ENCODE measurements at regions not wholly inside any gene's neighbourhood (a gene's known extent, or its start where the extent isn't known, plus 50 kb on each side); places are given as distances from the start of the nearest gene placed in this dataset.

GRCh38 chr2:150027164-150027563 lies 439.6 kb upstream of the MMADHC start:
- Mint-ChIP-seq H3K36me3 (ENCODE audit: low read depth) (no peaks in the 10 kb centered on the region), H3K9me3 (ENCODE audit: insufficient read depth) (no peaks in the 10 kb centered on the region), H3K4me3 (no peak overlapping the region), H3K27me3 (ENCODE audit: low read depth) (no peaks in the 10 kb centered on the region), H3K27ac (no peak overlapping the region), H3K4me1 (ENCODE audit: low read depth) (no peaks in the 10 kb centered on the region)
- DNase-seq = no peak
- POLR2A ChIA-PET = no interaction called here
- CTCF ChIA-PET = no interaction called here
- no peak for ATAC-seq

GRCh38 chr2:150023663-150024062 lies 436.1 kb upstream of the MMADHC start:
- H3K9me3 Mint-ChIP-seq (ENCODE audit: insufficient read depth) = no peaks in the 10 kb centered on the region
- POLR2A ChIA-PET = no interaction called here
- no peak overlapping the region for H3K27ac Mint-ChIP-seq
- H3K4me1 Mint-ChIP-seq (ENCODE audit: low read depth) = no peaks in the 10 kb centered on the region
- CTCF ChIA-PET = no interaction called here
- H3K36me3 Mint-ChIP-seq (ENCODE audit: low read depth) = no peaks in the 10 kb centered on the region
- DNase-seq (no peak), ATAC-seq (no peak)
- H3K27me3 Mint-ChIP-seq (ENCODE audit: low read depth) = no peaks in the 10 kb centered on the region
- no peak overlapping the region for H3K4me3 Mint-ChIP-seq

GRCh38 chr2:150023044-150023443 lies 435.5 kb upstream of the MMADHC start:
- CTCF ChIA-PET = no interaction called here
- H3K9me3 Mint-ChIP-seq (ENCODE audit: insufficient read depth) = no peaks in the 10 kb centered on the region

GRCh38 chr2:150020937-150021673 lies 433.5 kb upstream of the MMADHC start:
- ChIA-PET CTCF (no interaction called here), POLR2A (no interaction called here)
- DNase-seq = no peak

More at GRCh38 chr2:150023044-150023443, 435.5 kb upstream of the MMADHC start:
- H3K27me3 Mint-ChIP-seq (ENCODE audit: low read depth) = no peaks in the 10 kb centered on the region
- POLR2A ChIA-PET = no interaction called here
- ATAC-seq (peak; percentile 53), DNase-seq (peak; percentile 34)
- H3K4me1 Mint-ChIP-seq (ENCODE audit: low read depth) = no peaks in the 10 kb centered on the region
- no peaks in the 10 kb centered on the region for H3K36me3 Mint-ChIP-seq (ENCODE audit: low read depth)
- no peak overlapping the region for H3K27ac Mint-ChIP-seq
- no peak overlapping the region for H3K4me3 Mint-ChIP-seq

GRCh38 chr2:150020221-150020620 lies 432.6 kb upstream of the MMADHC start:
- no peak overlapping the region for H3K27ac Mint-ChIP-seq

More at GRCh38 chr2:150020937-150021673, 433.5 kb upstream of the MMADHC start:
- no peak for ATAC-seq
- Mint-ChIP-seq H3K4me3 (no peak overlapping the region), H3K4me1 (ENCODE audit: low read depth) (no peaks in the 10 kb centered on the region), H3K9me3 (ENCODE audit: insufficient read depth) (no peaks in the 10 kb centered on the region), H3K27me3 (ENCODE audit: low read depth) (no peaks in the 10 kb centered on the region), H3K27ac (no peak overlapping the region), H3K36me3 (ENCODE audit: low read depth) (no peaks in the 10 kb centered on the region)

GRCh38 chr2:150019063-150019462 lies 431.5 kb upstream of the MMADHC start:
- Mint-ChIP-seq H3K27me3 (ENCODE audit: low read depth) (no peaks in the 10 kb centered on the region), H3K27ac (no peak overlapping the region), H3K9me3 (ENCODE audit: insufficient read depth) (no peaks in the 10 kb centered on the region), H3K4me1 (ENCODE audit: low read depth) (no peaks in the 10 kb centered on the region), H3K36me3 (ENCODE audit: low read depth) (no peaks in the 10 kb centered on the region), H3K4me3 (no peak overlapping the region)
- DNase-seq (no peak), ATAC-seq (no peak)
- ChIA-PET POLR2A (no interaction called here), CTCF (no interaction called here)

More at GRCh38 chr2:150020221-150020620, 432.6 kb upstream of the MMADHC start:
- CTCF ChIA-PET = no interaction called here
- POLR2A ChIA-PET = no interaction called here
- DNase-seq (no peak), ATAC-seq (no peak)
- no peaks in the 10 kb centered on the region for H3K9me3 Mint-ChIP-seq (ENCODE audit: insufficient read depth)
- H3K4me1 Mint-ChIP-seq (ENCODE audit: low read depth) = no peaks in the 10 kb centered on the region
- H3K27me3 Mint-ChIP-seq (ENCODE audit: low read depth) = no peaks in the 10 kb centered on the region
- no peaks in the 10 kb centered on the region for H3K36me3 Mint-ChIP-seq (ENCODE audit: low read depth)
- H3K4me3 Mint-ChIP-seq = no peak overlapping the region

GRCh38 chr2:150012986-150013385 lies 425.4 kb upstream of the MMADHC start:
- no peaks in the 10 kb centered on the region for H3K4me1 Mint-ChIP-seq (ENCODE audit: low read depth)
- ChIA-PET POLR2A (no interaction called here), CTCF (interaction anchor here (0.6 kb wide), 1 partner anchor 413 kb away, joined by 3 read pairs; no protein-coding TSS in a partner anchor)
- peaks cover 4% of the 10 kb centered on the region for H3K9me3 Mint-ChIP-seq (ENCODE audit: insufficient read depth)
- no peak overlapping the region for H3K4me3 Mint-ChIP-seq
- DNase-seq (no peak), ATAC-seq (no peak)
- no peaks in the 10 kb centered on the region for H3K27me3 Mint-ChIP-seq (ENCODE audit: low read depth)
- no peaks in the 10 kb centered on the region for H3K36me3 Mint-ChIP-seq (ENCODE audit: low read depth)
- no peak overlapping the region for H3K27ac Mint-ChIP-seq

- CTCF ChIA-PET = no interaction called here
- H3K27me3 Mint-ChIP-seq (ENCODE audit: low read depth) = no peaks in the 10 kb centered on the region
Observed at GRCh38 chr2:150011161-150011730, 423.7 kb upstream of the MMADHC start.

GRCh38 chr2:150008901-150009300 lies 421.3 kb upstream of the MMADHC start:
- no peak overlapping the region for H3K4me3 Mint-ChIP-seq
- H3K4me1 Mint-ChIP-seq (ENCODE audit: low read depth) = no peaks in the 10 kb centered on the region
- no peaks in the 10 kb centered on the region for H3K27me3 Mint-ChIP-seq (ENCODE audit: low read depth)

More at GRCh38 chr2:150011161-150011730, 423.7 kb upstream of the MMADHC start:
- no peaks in the 10 kb centered on the region for H3K36me3 Mint-ChIP-seq (ENCODE audit: low read depth)
- H3K4me3 Mint-ChIP-seq = no peak overlapping the region
- H3K27ac Mint-ChIP-seq = no peak overlapping the region
- POLR2A ChIA-PET = no interaction called here
- no peak for ATAC-seq
- peaks cover 4% of the 10 kb centered on the region for H3K9me3 Mint-ChIP-seq (ENCODE audit: insufficient read depth)
- H3K4me1 Mint-ChIP-seq (ENCODE audit: low read depth) = no peaks in the 10 kb centered on the region
- DNase-seq = no peak

GRCh38 chr2:150007815-150008430 lies 420.3 kb upstream of the MMADHC start:
- CTCF ChIA-PET = no interaction called here
- H3K36me3 Mint-ChIP-seq (ENCODE audit: low read depth) = no peaks in the 10 kb centered on the region
- POLR2A ChIA-PET = no interaction called here
- H3K4me3 Mint-ChIP-seq = no peak overlapping the region
- ATAC-seq (no peak), DNase-seq (no peak)
- H3K9me3 Mint-ChIP-seq (ENCODE audit: insufficient read depth) = peaks cover 4% of the 10 kb centered on the region
- no peaks in the 10 kb centered on the region for H3K27me3 Mint-ChIP-seq (ENCODE audit: low read depth)
- no peaks in the 10 kb centered on the region for H3K4me1 Mint-ChIP-seq (ENCODE audit: low read depth)
- H3K27ac Mint-ChIP-seq = no peak overlapping the region

More at GRCh38 chr2:150008901-150009300, 421.3 kb upstream of the MMADHC start:
- ChIA-PET CTCF (no interaction called here), POLR2A (no interaction called here)
- Mint-ChIP-seq H3K9me3 (ENCODE audit: insufficient read depth) (peaks cover 4% of the 10 kb centered on the region), H3K36me3 (ENCODE audit: low read depth) (no peaks in the 10 kb centered on the region), H3K27ac (no peak overlapping the region)
- ATAC-seq = no peak
- DNase-seq = no peak

- H3K9me3 Mint-ChIP-seq (ENCODE audit: insufficient read depth) = no peaks in the 10 kb centered on the region
- no peak overlapping the region for H3K27ac Mint-ChIP-seq
- POLR2A ChIA-PET = no interaction called here
- CTCF ChIA-PET = no interaction called here
- no peak overlapping the region for H3K4me3 Mint-ChIP-seq
- ATAC-seq (no peak), DNase-seq (no peak)
- H3K27me3 Mint-ChIP-seq (ENCODE audit: low read depth) = no peaks in the 10 kb centered on the region
- no peaks in the 10 kb centered on the region for H3K36me3 Mint-ChIP-seq (ENCODE audit: low read depth)
- H3K4me1 Mint-ChIP-seq (ENCODE audit: low read depth) = no peaks in the 10 kb centered on the region
Observed at GRCh38 chr2:150006591-150006990, 419.0 kb upstream of the MMADHC start.

- H3K4me1 Mint-ChIP-seq (ENCODE audit: low read depth) = no peaks in the 10 kb centered on the region
- H3K27me3 Mint-ChIP-seq (ENCODE audit: low read depth) = no peaks in the 10 kb centered on the region
- no peaks in the 10 kb centered on the region for H3K9me3 Mint-ChIP-seq (ENCODE audit: insufficient read depth)
- no peak overlapping the region for H3K4me3 Mint-ChIP-seq
- CTCF ChIA-PET = no interaction called here
- H3K36me3 Mint-ChIP-seq (ENCODE audit: low read depth) = no peaks in the 10 kb centered on the region
- DNase-seq = no peak
- no peak for ATAC-seq
- POLR2A ChIA-PET = no interaction called here
- H3K27ac Mint-ChIP-seq = no peak overlapping the region
Observed at GRCh38 chr2:150003544-150003943, 416.0 kb upstream of the MMADHC start.
